KMS-11 (cell line): ENCODE measurements at regions not wholly inside any gene's neighbourhood (a gene's known extent, or its start where the extent isn't known, plus 50 kb on each side); places are given as distances from the start of the nearest gene placed in this dataset.

ENCODE experiments used
- H2AFZ ChIP-seq: fragments of 200-600 bp; sonication (generic); 2 replicates; pipeline ENCODE4 v1.6.1; 2016; ENCODE audit warnings: antibody characterized with exemption, mixed run types, low read depth
- H3K27ac ChIP-seq: fragments of 200-600 bp; sonication (generic); 2 replicates; pipeline ENCODE4 v1.6.1; 2016; ENCODE audit warnings: mild to moderate bottlenecking, mixed run types
- H3K27me3 ChIP-seq: fragments of 200-600 bp; sonication (generic); 2 replicates; pipeline ENCODE4 v1.6.1; 2017; ENCODE audit warnings: mild to moderate bottlenecking, low read depth, mixed run types, moderate library complexity; ENCODE audit not compliant: insufficient read depth
- H3K36me3 ChIP-seq: fragments of 200-600 bp; sonication (generic); 2 replicates; pipeline ENCODE4 v1.6.1; 2017; ENCODE audit warnings: mild to moderate bottlenecking, mixed run types; ENCODE audit not compliant: insufficient read depth
- H3K4me1 ChIP-seq: fragments of 200-600 bp; sonication (generic); 2 replicates; pipeline ENCODE4 v1.6.1; 2016; ENCODE audit warnings: mild to moderate bottlenecking, low read depth, mixed run types; ENCODE audit not compliant: poor library complexity, severe bottlenecking
- H3K4me2 ChIP-seq: fragments of 200-600 bp; sonication (generic); 2 replicates; pipeline ENCODE4 v1.7.0; 2016; ENCODE audit warnings: mild to moderate bottlenecking, mixed run types
- H3K4me3 ChIP-seq: fragments of 200-600 bp; sonication (generic); IDR thresholded peaks from 2 replicates; pipeline ENCODE4 v1.6.1; 2017; ENCODE audit warnings: low read depth, low read length, mixed read lengths; ENCODE audit not compliant: insufficient read depth
- H3K79me2 ChIP-seq: fragments of 200-600 bp; sonication (generic); 2 replicates; pipeline ENCODE4 v1.6.1; 2016; ENCODE audit warnings: low read depth, mixed run types; ENCODE audit not compliant: insufficient read depth
- H3K9ac ChIP-seq: fragments of 200-600 bp; sonication (generic); 2 replicates; pipeline ENCODE4 v1.6.1; 2016; ENCODE audit warnings: mild to moderate bottlenecking, mixed run types
- H4K20me1 ChIP-seq: fragments of 200-600 bp; sonication (generic); 2 replicates; pipeline ENCODE4 v1.6.1; 2016; ENCODE audit warnings: mild to moderate bottlenecking, mixed run types; ENCODE audit not compliant: insufficient read depth
- CTCF ChIP-seq: fragments of 200-600 bp; sonication (generic); conservative IDR thresholded peaks from 2 replicates; pipeline ENCODE4 v1.6.1; 2017; ENCODE audit warnings: low read depth, mild to moderate bottlenecking, antibody characterized with exemption, low read length, moderate library complexity, mixed read lengths

- Histone ChIP-seq H3K4me3 (no peak overlapping the region), H4K20me1 (no peaks in the 10 kb centered on the region), H3K9ac (no peak overlapping the region), H3K27ac (no peak overlapping the region), H3K79me2 (no peaks in the 10 kb centered on the region), H3K4me2 (no peak overlapping the region), H2AFZ (no peak overlapping the region), H3K27me3 (no peaks in the 10 kb centered on the region), H3K4me1 (no peaks in the 10 kb centered on the region), H3K36me3 (no peaks in the 10 kb centered on the region)
- no peak for TF ChIP-seq CTCF
Observed at GRCh38 chr10:106336874-106337273, 827.6 kb downstream of the SORCS1 start.

- Histone ChIP-seq H4K20me1 (no peaks in the 10 kb centered on the region), H3K4me3 (no peak overlapping the region), H3K79me2 (no peaks in the 10 kb centered on the region), H3K27me3 (no peaks in the 10 kb centered on the region), H3K4me1 (no peaks in the 10 kb centered on the region), H2AFZ (no peak overlapping the region), H3K27ac (no peak overlapping the region), H3K9ac (no peak overlapping the region), H3K36me3 (no peaks in the 10 kb centered on the region), H3K4me2 (no peak overlapping the region)
- no peak for TF ChIP-seq CTCF
Observed at GRCh38 chr10:106327747-106328146, 836.8 kb downstream of the SORCS1 start.

GRCh38 chr10:106320876-106321275, 843.6 kb downstream of the SORCS1 start:
- Histone ChIP-seq H3K36me3 (no peaks in the 10 kb centered on the region), H3K79me2 (no peaks in the 10 kb centered on the region), H4K20me1 (no peaks in the 10 kb centered on the region), H2AFZ (no peak overlapping the region), H3K27me3 (no peaks in the 10 kb centered on the region), H3K4me1 (no peaks in the 10 kb centered on the region), H3K27ac (no peak overlapping the region), H3K4me2 (no peak overlapping the region), H3K9ac (no peak overlapping the region), H3K4me3 (no peak overlapping the region)
- TF ChIP-seq CTCF = no peak

GRCh38 chr10:106320078-106320477, 844.4 kb downstream of the SORCS1 start:
- Histone ChIP-seq H3K4me3 (no peak overlapping the region), H3K4me1 (no peaks in the 10 kb centered on the region), H3K36me3 (no peaks in the 10 kb centered on the region), H3K27me3 (no peaks in the 10 kb centered on the region), H3K9ac (no peak overlapping the region), H3K4me2 (no peak overlapping the region), H3K79me2 (no peaks in the 10 kb centered on the region), H3K27ac (no peak overlapping the region), H4K20me1 (no peaks in the 10 kb centered on the region), H2AFZ (no peak overlapping the region)
- no peak for TF ChIP-seq CTCF

- Histone ChIP-seq H2AFZ (no peak overlapping the region), H3K9ac (no peak overlapping the region), H3K27ac (no peak overlapping the region)
Observed at GRCh38 chr10:106317554-106317953, 847.0 kb downstream of the SORCS1 start.

More at GRCh38 chr10:106317554-106317953, 847.0 kb downstream of the SORCS1 start:
- H3K4me1 ChIP-seq = no peaks in the 10 kb centered on the region
- no peaks in the 10 kb centered on the region for H3K79me2 ChIP-seq
- no peak overlapping the region for H3K4me2 ChIP-seq
- H3K27me3 ChIP-seq = no peaks in the 10 kb centered on the region
- H4K20me1 ChIP-seq = no peaks in the 10 kb centered on the region
- no peak overlapping the region for H3K4me3 ChIP-seq
- no peaks in the 10 kb centered on the region for H3K36me3 ChIP-seq
- no peak for TF ChIP-seq CTCF
